GM19372 (cell line): ENCODE measurements at regions not wholly inside any gene's neighbourhood (a gene's known extent, or its start where the extent isn't known, plus 50 kb on each side); places are given as distances from the start of the nearest gene placed in this dataset.
"Not testable (repeated sequence)": the region's sequence is repeated elsewhere in the genome, so short reads cannot be mapped to it uniquely, and the experiment has no call there.

ENCODE experiments used
- ATAC-seq: cut with Tn5 transposase; IDR thresholded peaks from one replicate; pipeline ENCODE4 v1.9.1; 2021; ENCODE audit warnings: mild to moderate bottlenecking, low read depth, moderate library complexity; ENCODE audit not compliant: unreplicated experiment

DNA sequence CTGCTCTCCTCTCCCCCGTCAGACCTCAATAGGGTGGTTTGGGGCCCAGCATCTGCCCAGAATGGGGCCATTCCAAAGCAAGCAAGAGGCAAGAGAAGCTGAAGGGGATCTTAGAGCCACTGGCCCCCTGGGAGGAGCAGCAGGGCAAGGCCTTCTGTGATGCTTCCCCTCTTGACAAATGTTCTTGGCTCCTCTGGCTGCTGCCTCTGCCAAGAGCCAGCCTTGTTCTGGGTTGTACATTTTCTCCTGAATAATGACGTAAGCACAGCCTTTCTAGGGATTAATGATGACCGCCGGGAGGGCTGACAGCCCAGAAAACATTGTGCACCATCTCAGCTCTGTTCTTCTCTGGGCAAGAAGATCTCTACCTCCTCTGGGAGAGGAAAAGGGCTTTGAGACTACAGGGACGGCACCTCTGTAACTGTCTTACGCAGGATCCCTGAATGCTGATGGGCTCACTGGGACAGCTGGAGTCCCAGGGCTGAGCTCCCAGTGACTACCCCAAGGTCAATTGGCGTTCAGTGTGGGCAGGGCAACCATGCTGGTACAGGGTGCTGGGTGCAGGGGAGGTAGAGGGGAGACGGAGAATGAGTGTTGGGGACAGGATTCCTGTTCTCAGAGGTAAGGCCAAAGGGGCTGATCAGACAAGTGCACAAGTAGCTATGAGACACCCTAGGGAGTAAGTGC lies 253.3 kb downstream of the FAM43A start:
- no peak for ATAC-seq

DNA sequence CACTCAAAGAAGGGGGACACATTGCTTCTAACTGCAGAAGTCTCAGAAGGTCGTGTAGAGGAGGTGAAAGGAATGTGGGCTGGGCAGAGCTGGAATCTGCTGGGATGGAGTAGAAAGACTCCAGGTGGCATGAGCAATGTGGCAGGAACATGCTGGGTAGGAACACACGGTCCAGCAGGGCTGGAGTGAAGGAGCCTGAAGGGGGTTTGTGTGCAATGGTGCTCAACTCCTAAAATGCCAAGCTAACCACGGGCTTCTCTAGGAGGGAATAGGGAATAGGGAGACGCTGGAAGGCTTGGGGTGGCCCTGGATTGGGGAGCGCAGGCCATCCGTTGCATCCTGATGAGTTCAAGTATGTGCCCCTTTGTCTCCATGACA lies 253.8 kb downstream of the FAM43A start:
- no peak for ATAC-seq

DNA sequence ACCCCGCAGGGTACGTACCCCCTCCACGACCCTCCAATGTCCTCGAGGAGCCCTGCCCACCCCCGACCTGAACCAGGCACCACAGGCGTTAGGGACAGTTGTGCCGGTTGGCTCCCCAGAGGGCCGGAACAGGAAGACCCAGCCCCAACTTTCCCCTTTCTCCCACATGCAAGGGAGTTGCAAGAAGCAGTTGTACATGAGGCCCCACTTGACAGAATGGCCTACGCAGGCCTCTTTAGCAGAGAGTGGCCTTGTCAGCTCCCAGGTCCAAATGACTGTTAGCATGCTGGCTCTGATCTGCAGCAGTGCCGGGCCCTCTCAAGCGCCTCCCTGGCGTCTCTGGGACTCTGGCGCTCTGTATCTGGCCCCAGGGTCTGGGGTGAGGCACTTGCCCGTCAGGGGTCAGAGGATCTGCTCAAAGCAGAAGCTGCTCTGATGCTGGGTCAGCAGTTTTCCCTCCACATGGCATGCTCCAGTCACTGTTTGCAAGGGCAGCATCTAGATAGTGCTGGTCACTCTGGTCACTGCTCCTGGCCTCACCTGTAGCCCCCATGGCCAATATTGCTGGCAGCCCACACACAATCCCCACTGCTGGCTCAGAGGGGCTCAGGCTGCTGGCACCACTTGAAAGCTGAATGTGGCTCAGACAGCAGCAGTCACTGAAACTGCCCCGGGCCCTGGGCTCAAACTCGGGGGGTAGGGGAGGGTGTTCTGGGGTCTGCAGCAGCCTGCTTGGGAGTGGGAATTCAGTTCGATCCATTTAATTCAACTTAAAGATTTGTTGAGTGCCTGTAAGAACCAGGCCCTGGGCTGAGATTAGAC lies 254.5 kb downstream of the FAM43A start:
- no peak for ATAC-seq

DNA sequence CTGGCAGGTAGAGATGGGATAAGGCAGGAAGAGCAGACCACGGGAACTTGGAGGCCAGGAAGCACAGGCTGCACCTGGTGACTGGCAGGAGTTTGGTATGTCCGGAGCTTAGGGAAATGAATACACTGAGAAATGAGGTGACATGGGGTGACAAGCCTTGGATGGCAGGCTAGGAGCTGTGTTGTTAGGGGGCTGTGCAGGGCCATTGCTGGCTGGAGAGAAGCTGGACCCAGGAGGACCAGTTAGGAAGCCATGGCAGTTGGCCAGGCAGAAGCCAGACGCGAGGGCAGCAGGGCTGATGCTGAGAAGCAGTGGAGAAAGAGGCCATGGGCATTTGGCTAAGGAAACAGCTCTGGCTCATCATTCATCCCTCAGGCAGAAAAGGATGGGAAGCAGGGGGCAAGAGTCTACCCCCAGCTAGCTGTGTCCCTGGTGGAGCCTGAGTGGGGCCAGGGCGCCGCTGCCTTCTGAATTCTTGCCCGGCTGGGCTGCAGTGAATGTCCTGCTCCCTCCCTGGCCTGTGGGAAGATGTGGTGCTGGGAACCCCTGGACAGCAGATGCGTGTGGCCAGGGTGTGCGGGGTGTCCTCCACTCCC lies 255.8 kb downstream of the FAM43A start:
- ATAC-seq, result no peak

DNA sequence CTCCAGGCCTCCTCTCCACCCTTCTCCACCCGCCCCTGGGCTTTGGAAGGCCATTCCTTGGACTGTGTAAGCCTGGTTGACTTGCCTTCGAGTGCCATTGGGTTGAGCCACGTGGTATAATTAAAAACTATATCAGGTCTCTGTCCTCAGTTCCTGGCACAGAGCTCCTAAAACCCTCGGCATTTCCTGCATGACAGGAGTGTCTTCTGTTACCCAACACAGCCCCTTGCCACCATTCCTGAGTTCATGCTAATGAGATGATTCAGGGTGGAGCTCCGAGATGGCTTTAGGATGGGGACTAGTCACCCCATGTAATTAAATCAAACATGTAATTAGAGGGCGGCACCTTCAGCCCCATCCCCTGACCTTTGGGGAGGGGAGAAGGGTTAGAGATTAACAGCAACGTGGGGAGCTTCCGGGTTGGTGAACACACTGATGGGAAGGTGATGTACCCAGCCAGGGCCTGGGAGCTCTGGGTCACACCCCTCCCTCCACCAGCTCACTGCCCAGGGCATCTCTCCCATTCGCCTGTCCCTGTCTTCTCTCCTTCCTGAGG lies 256.4 kb downstream of the FAM43A start:
- ATAC-seq, result no peak

DNA sequence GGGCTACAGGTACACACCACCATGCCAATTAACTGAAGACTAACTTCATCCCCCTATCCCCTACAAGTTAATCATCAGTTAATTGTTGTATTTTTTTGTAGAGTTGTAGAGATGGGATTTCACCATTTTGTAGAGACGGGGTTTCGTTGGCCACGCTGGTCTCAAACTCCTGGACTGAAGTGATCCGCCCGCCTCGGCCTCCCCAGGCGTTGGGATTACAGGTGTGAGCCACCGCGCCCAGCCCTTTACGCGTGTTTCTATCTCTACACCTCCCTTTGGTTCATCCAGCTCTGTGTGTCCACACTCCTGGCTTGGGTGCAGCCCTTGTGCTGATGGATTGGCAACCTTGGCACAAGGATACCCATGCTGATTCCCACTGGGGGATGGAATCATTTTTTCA lies 258.8 kb downstream of the FAM43A start:
- ATAC-seq, result no peak

DNA sequence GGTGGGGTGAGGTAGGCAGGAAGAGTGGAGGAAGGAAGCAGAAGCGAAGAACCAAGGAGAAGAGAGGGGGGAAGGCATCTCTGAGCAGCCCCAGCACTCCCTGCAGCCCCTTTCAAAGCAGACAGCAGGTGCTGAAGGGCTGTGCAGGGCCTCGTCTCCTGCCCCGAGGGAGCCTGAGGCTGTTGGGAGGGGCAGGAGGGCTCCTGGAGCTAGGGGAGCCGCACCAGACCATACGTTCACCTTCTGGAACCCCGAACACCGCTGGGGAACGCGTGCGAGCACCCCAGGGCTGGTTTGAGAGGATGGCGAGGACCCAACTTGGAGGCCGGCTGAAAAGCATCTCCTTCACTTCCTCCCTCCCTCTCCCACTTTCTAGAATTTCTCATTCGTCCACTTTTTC lies 259.8 kb downstream of the FAM43A start:
- no peak for ATAC-seq

DNA sequence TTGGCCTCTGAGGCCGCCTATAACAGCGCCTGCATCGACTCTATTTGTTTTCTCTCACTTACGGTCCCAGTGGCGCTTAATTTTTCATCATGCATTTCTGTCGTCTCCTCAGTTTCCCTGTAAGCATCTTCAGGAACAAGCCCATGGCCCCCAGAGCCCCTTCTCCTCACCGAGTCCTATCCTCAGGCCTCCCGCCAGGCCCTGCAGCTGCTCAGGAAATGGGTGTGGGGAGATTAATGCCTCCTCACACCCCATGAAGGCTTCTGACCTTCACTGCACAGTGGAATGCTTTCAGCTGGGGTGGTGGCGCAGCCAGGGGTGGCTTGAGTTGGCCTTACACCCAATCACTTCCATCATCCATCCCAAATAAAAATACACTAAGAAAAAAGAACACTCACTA lies 260.4 kb downstream of the FAM43A start:
- no peak for ATAC-seq

DNA sequence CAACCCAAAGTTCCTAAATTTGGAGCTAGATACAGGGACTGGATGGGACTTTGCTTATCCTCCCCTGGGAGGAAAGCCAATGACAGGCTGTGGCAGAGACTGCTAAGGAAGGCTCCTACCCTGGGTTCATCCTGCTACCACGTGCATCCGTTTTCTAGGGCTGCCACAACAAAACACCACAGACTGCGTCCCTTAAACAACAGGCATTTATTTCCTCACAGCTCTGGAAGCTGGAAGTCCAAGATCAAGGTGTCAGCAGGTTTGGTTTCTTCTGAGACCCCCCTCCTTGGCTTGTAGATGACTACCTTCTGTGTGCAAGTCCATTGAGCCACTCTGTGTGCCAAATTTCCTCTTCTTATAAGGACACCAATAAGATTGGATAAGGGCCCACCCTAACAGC lies 263.9 kb downstream of the FAM43A start:
- ATAC-seq, result no peak

DNA sequence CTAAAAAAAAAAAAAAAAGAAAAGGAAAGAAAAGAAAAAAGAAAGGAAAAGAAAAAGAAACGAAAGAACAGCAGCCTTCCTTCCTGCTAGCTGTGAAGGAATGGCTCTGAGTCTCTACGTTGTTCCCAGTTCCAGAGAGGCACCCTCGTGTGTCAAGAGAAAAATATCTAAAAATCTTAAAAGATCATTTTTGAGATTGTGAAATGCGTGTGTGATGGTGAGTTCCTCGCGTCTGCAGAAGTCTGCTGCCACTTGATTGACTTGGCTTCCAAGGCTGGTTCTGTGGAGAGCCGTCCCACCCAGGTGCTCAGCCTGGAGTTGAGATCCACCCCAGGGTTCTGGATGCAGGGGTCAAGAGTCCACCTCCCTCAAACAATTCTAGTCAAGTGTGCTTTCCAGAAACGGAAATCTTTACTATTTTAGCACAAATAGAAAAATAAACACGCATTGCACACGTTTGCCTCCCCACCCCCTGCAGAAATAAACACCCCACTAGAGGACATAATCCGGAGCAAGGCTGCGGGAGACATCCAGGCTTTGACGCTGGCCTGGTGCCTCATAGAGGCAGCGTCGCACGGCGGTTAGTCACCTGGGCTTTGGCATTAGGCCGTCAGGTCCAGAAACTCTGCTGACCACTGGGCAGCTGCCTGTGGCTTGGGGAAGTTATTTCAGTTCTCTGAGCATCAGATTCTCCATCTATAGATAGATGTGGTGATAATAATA lies 265.4 kb downstream of the FAM43A start:
- no peak for ATAC-seq

DNA sequence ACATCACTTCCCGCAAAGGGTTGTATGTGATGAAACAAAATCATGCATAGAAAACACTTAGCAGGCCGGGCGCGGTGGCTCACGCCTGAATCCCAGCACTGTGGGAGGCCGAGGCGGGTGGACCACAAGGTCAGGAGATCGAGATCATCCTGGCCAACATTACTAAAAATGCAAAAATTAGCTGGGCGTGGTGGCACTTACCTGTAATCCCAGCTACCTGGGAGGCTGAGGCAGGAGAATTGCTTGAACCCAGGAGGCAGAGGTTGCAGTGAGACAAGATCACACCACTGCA lies 265.9 kb downstream of the FAM43A start:
- ATAC-seq, result not testable (repeated sequence)

DNA sequence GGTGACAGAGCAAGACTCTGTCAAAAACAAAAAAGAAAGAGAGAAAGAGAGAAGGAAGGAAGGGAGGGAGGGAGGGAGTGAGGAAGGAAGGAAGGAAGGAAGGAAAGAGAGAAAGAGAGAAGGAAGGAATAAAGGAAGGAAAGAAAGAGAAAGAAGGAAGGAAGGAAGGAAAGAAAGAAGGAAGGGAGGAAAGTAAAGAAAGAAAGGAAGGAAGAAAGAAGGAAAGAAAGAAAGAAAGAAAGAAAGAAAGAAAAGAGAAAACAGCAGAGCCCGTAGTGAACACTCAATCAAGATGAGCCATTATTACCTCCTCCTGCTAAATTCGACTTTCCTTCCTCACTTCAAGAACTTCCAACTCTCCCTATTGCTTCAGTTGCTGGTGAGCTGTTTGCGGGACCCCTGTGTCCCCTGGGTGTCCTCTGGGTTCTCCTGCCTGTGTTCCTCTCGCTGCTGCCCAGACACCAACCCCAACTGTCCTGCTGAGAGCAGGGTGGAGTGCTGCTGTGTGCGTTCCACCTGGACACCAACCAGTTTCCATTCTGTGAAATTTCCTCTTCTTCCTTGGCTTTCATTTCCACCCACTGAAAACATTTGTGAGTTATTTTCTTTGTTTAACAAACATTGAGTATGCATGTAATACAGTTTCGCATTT lies 266.4 kb downstream of the FAM43A start:
- ATAC-seq, result no peak

DNA sequence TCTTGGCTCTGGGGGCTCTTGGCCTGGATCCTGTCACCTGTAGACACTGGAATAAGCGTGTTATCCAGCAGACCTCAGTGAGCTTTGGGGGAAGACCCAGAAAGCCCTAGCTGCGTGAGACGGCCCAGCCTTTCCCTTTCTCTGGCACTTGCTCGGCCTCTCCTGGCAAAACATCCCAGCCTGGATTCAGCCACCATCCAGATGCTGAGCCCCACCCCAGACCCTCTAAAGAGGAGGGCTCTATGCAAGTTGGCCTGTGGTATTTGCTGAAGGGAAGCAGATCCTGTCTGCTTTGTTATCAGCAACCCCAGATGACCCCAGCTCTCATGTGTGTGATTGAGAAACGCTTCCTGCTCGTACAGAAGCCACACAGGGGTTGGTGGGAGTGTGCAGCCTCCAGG lies 267.2 kb downstream of the FAM43A start:
- ATAC-seq, result no peak

DNA sequence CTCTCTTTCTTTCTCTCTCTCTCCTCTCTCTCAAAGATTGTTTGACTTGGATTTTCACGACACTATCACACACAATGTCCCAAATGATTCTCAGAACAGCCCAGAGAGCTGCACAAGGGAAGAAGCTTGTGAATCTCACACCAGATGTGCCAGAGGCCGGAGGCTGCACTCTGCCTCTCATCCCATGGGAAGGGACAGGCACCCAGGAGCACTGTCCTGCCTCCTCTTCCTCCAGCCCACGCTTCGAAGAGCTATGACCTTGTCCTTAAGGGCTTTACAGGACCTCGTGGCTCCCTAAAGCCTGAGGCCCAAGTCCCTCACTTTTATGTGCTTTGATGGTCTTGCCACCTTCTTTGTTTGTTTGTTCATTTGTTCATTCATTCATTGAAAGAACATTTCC lies 267.6 kb downstream of the FAM43A start:
- ATAC-seq, result no peak

DNA sequence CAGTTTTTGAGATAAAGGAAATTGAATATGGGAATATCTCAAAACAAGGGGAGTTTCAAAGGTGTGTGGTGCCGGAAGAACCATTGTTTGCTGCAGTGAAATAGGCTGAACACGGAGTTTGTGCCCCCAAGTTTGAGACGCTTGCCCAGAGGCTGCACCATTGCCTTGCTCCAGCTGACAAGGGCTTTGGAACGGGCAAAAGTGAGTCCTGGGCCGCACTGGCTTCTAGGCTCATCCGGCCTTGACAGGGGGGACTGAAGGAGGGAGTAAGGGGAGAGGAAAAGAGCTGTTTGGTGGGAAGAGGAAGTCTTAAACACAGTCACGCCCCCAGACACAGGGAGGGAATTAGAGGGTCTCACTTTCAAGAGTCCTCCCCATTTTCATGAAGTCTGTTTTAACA lies 269.9 kb downstream of the FAM43A start:
- no peak for ATAC-seq

DNA sequence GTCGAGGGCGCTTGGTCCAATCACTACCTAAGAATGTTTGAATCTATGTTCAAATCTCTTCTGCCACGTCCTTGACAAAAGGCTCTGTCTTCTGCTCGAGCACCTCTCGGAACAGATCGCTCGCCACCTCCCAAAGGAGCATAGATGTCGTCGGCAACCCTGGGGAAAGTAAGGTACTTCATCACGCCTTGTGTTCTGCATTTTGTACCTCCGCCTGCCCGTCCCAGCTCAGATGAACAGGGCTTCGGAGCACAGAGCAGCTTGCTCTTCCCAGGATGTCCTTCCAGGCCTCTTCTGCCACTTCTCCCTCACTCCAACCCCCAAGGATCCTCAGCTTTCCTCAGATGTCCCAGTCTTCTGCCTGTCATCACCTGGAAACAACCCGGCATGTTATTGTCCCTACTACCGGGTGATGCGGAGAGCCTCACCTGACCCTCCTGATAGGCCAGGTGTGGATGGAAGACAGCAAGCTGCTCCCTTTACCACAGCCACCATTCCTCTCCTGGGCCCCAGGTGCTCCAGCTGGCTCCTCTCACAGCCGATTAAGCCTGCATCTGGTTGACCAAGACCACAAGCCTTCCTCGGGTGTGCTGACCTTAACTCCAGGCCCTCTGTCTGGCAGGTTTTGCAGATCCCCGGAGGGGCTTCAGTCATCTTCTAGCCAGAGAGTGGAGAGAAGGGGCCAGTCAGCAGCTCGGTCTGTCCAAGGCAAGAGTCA lies 270.5 kb downstream of the FAM43A start:
- no peak for ATAC-seq

DNA sequence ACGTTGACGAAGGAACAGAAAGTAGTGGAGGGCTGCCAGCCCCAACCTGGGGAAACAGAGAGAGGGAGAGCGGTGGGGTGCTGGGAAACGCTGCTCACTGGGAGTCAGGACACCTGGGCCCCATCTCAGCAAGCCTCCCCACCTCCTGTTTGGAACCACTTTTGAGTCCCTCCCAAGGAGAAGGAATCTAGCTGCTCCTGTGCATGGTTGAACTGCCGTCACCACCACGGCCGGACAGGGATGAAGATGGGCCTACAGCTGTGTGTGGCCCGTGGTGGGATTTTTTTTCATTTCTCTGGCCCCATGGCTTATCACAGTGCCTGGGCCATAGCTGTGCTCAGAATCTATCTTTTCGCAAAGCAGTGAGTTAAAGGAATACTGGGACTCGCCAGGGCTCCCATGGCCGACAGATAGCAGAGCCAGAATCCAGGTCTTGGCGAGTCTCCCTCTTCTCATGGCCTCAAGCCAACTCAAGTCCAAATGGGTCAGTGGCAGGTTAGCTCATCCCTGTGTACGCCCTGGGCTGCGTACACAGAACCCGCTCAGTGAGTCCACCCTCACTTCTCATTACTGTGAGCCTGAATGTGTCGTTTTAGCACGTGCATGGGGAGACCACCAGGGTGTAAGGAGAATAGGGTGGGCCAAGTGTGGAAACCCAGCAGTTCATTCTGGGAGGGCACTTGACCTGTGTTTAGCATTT lies 271.2 kb downstream of the FAM43A start:
- no peak for ATAC-seq

DNA sequence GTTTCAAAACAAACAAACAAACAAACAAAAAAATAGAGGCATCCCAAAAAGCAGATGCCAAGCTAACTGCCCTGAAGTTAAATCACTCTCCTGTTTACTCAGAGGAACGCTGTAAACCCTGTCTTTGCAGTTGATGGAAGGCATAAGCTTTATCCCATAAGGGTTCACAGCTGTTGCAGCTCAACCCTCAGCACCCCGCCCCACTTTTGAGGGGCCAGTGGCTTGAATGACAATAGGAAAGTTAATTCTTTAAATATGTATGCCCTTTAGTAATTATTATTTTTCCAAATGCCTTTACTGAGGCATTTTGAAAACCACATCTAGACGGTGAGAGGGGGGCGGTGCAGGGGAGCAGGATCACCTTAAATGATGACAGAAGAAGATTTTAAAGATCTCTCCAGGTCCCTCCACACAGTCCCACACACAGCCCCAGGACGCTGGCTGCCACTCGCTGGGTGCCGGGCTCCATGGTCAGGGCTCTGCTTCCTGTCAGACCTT lies 272.1 kb downstream of the FAM43A start:
- ATAC-seq, result no peak

DNA sequence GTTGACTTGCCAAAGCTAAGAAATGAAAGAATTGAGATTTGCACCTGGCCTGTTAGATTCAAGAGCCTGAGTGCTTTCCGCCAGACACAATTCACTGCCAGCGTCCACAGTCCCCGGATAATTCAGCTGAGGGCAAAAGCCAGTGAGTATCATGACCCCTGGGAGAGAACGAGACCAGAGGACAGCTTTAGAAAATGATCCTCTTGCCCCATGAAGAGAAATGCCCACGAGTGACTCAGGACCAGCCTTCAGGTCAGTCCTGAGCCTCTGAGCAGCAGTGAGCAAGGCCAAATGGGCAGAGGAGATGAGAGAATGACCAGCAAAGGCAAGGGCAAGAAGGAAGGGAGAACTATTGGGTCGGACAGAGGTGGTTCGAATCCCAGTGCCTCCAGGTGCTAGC lies 273.5 kb downstream of the FAM43A start:
- ATAC-seq, result no peak
